HG03439 (cell line): ENCODE measurements at regions not wholly inside any gene's neighbourhood (a gene's known extent, or its start where the extent isn't known, plus 50 kb on each side); places are given as distances from the start of the nearest gene placed in this dataset.
A peak's percentile ranks its signal among the peaks of the same experiment; 100 is the strongest.
"Not testable (repeated sequence)": the region's sequence is repeated elsewhere in the genome, so short reads cannot be mapped to it uniquely, and the experiment has no call there.

Experiments
- ATAC-seq: cut with Tn5 transposase; IDR thresholded peaks from one replicate; pipeline ENCODE4 v1.9.1; 2021; ENCODE audit warnings: mild to moderate bottlenecking, moderate library complexity; ENCODE audit not compliant: unreplicated experiment

- ATAC-seq: no peak
These were observed 116.4 kb upstream of the SEM1 start for GRCh38 chr7:96826089-96826488.

GRCh38 chr7:96827701-96828100, 118.1 kb upstream of the SEM1 start:
- no peak for ATAC-seq

- ATAC-seq: not testable (repeated sequence)
These were observed 119.5 kb upstream of the SEM1 start for GRCh38 chr7:96829121-96829520.

- ATAC-seq: no peak
These were observed 121.8 kb upstream of the SEM1 start for GRCh38 chr7:96831446-96831845.

GRCh38 chr7:96832092-96832662, 122.5 kb upstream of the SEM1 start:
- ATAC-seq: no peak

- no peak for ATAC-seq
These were observed 124.2 kb upstream of the SEM1 start for GRCh38 chr7:96833676-96834453.

- ATAC-seq: no peak
These were observed 126.8 kb upstream of the SEM1 start for GRCh38 chr7:96836456-96836855.

GRCh38 chr7:96837593-96837992, 127.9 kb upstream of the SEM1 start:
- ATAC-seq: peak; percentile 93

GRCh38 chr7:96838481-96838880, 128.8 kb upstream of the SEM1 start:
- no peak for ATAC-seq

GRCh38 chr7:96855139-96855538, 145.5 kb upstream of the SEM1 start:
- ATAC-seq: no peak

- no peak for ATAC-seq
These were observed 146.0 kb upstream of the SEM1 start for GRCh38 chr7:96855691-96856090.

GRCh38 chr7:96869538-96869937, 135.8 kb upstream of the DLX6 start:
- no peak for ATAC-seq

GRCh38 chr7:96870185-96870584, 135.2 kb upstream of the DLX6 start:
- ATAC-seq: no peak

GRCh38 chr7:96870934-96871333, 134.4 kb upstream of the DLX6 start:
- ATAC-seq: no peak

- no peak for ATAC-seq
These were observed 117.9 kb upstream of the DLX6 start for GRCh38 chr7:96887426-96887825.

- ATAC-seq: no peak
These were observed 106.2 kb upstream of the DLX6 start for GRCh38 chr7:96899108-96899507.

GRCh38 chr7:96901822-96902445, 103.4 kb upstream of the DLX6 start:
- ATAC-seq: no peak

- no peak for ATAC-seq
These were observed 101.4 kb upstream of the DLX6 start for GRCh38 chr7:96903906-96904305.

- no peak for ATAC-seq
These were observed 94.9 kb upstream of the DLX6 start for GRCh38 chr7:96910486-96910885.

- ATAC-seq: no peak
These were observed 90.3 kb upstream of the DLX6 start for GRCh38 chr7:96915029-96915428.

- ATAC-seq: no peak
These were observed 85.3 kb upstream of the DLX6 start for GRCh38 chr7:96920064-96920463.

GRCh38 chr7:96920713-96921112, 84.6 kb upstream of the DLX6 start:
- ATAC-seq: no peak
